CD14-positive monocyte (primary cell): ENCODE measurements at regions not wholly inside any gene's neighbourhood (a gene's known extent, or its start where the extent isn't known, plus 50 kb on each side); places are given as distances from the start of the nearest gene placed in this dataset.

ENCODE experiments used
- DNase-seq, 3 donors: peaks; one replicate each; pipeline ENCODE4 v3.0.0-alpha.2; 2011 to 2022
- H2AFZ ChIP-seq: 2 replicates; pipeline ENCODE4 v1.6.0; 2012; ENCODE audit warnings: mild to moderate bottlenecking, low read depth, low read length, inconsistent platforms; ENCODE audit not compliant: insufficient read depth, poor library complexity, severe bottlenecking
- H3K27ac ChIP-seq, 2 donors: 1 replicate in 1 of 2; 2 replicates in 1 of 2; pipeline ENCODE4 v1.5.1; 2012 to 2013; ENCODE audit warnings: low read length in 2 of 2, control low read depth in 1 of 2, inconsistent platforms in 1 of 2, low read depth in 1 of 2, mild to moderate bottlenecking in 1 of 2
- H3K27me3 ChIP-seq, 2 donors: one replicate each; pipeline versions ENCODE4 v1.6.0 to v1.6.1; 2011 to 2013; ENCODE audit warnings: low read length in 2 of 2; ENCODE audit not compliant: control insufficient read depth in 2 of 2, insufficient read depth in 2 of 2
- H3K36me3 ChIP-seq, 2 donors: replicated peaks in 1 of 2; 1 replicate in 1 of 2; 2 replicates in 1 of 2; pipeline versions ENCODE4 v1.5.1 to v1.6.1; 2012 to 2013; ENCODE audit warnings: low read length in 2 of 2, control low read depth in 1 of 2, inconsistent platforms in 1 of 2, mild to moderate bottlenecking in 1 of 2; ENCODE audit not compliant: insufficient read depth in 2 of 2, control insufficient read depth in 1 of 2
- H3K4me1 ChIP-seq, 2 donors: 1 replicate in 1 of 2; 2 replicates in 1 of 2; pipeline versions ENCODE4 v1.5.1 to v1.6.1; 2012 to 2013; ENCODE audit warnings: low read length in 2 of 2, control low read depth in 1 of 2, inconsistent platforms in 1 of 2, mild to moderate bottlenecking in 1 of 2, moderate library complexity in 1 of 2; ENCODE audit not compliant: insufficient read depth in 2 of 2, control insufficient read depth in 1 of 2
- H3K4me2 ChIP-seq: replicated peaks from 2 replicates; pipeline ENCODE3; 2012; ENCODE audit warnings: low read length, moderate library complexity, mild to moderate bottlenecking; ENCODE audit not compliant: poor library complexity, severe bottlenecking; ENCODE audit errors: extremely low read depth
- H3K4me3 ChIP-seq, 3 experiments: fragments of 200-600 bp in 1 of 3; sonication (generic) in 1 of 3; replicated peaks in 1 of 3; 1 replicate in 2 of 3; 2 replicates in 1 of 3; pipeline ENCODE4 v1.5.1; 2011 to 2013; ENCODE audit warnings: low read length in 3 of 3, mild to moderate bottlenecking in 3 of 3, control low read depth in 2 of 3, low read depth in 2 of 3, inconsistent platforms in 1 of 3, moderate library complexity in 1 of 3
- H3K79me2 ChIP-seq: 2 replicates; pipeline ENCODE4 v1.6.0; 2012; ENCODE audit warnings: mild to moderate bottlenecking, control low read depth, inconsistent platforms, low read length, moderate library complexity; ENCODE audit not compliant: insufficient read depth
- H3K9ac ChIP-seq: 2 replicates; pipeline ENCODE4 v1.6.0; 2017; ENCODE audit warnings: low read length, mild to moderate bottlenecking; ENCODE audit not compliant: insufficient read depth, poor library complexity, severe bottlenecking
- H3K9me3 ChIP-seq, 2 donors: replicated peaks in 1 of 2; 1 replicate in 1 of 2; 2 replicates in 1 of 2; pipeline versions ENCODE4 v1.5.1 to v1.6.1; 2012 to 2013; ENCODE audit warnings: low read length in 2 of 2, control low read depth in 1 of 2; ENCODE audit not compliant: control insufficient read depth in 1 of 2, insufficient read depth in 1 of 2
- H4K20me1 ChIP-seq: 2 replicates; pipeline ENCODE4 v1.6.0; 2012; ENCODE audit warnings: mild to moderate bottlenecking, low read length, control low read depth, moderate library complexity; ENCODE audit not compliant: insufficient read depth
- H3K27ac Mint-ChIP-seq, 7 donors: one replicate each; pipeline ENCODE4 v1.8.0; 2020; ENCODE audit warnings: mild to moderate bottlenecking in 7 of 7, mixed read lengths in 7 of 7, moderate library complexity in 6 of 7, inconsistent platforms in 2 of 7
- H3K27me3 Mint-ChIP-seq, 3 donors: one replicate each; pipeline ENCODE4 v1.8.0; 2021 to 2022; ENCODE audit warnings: low read depth in 3 of 3, mild to moderate bottlenecking in 3 of 3, mixed read lengths in 3 of 3, moderate library complexity in 3 of 3, inconsistent platforms in 1 of 3
- H3K36me3 Mint-ChIP-seq, 2 donors: one replicate each; pipeline ENCODE4 v1.8.0; 2020; ENCODE audit warnings: mixed read lengths in 2 of 2, inconsistent platforms in 1 of 2, mild to moderate bottlenecking in 1 of 2
- H3K4me1 Mint-ChIP-seq: one replicate; pipeline ENCODE4 v1.8.0; 2020; ENCODE audit warnings: mild to moderate bottlenecking, mixed read lengths
- H3K4me3 Mint-ChIP-seq, 2 donors: one replicate each; pipeline ENCODE4 v1.8.0; 2020; ENCODE audit warnings: mild to moderate bottlenecking in 2 of 2, mixed read lengths in 2 of 2, moderate library complexity in 1 of 2
- H3K9me3 Mint-ChIP-seq, 7 donors: one replicate each; pipeline ENCODE4 v1.8.0; 2020 to 2022; ENCODE audit warnings: mixed read lengths in 7 of 7, mild to moderate bottlenecking in 6 of 7, moderate library complexity in 6 of 7, inconsistent platforms in 2 of 7
- WGBS: methylation state at CpG from one replicate; pipeline ENCODE4 v1.1.5; 2013; ENCODE audit warnings: missing lambda C conversion rate; ENCODE audit not compliant: insufficient coverage; 5-methylcytosine and 5-hydroxymethylcytosine counted together
- intact Hi-C, 2 donors: fragments of 100-400 bp; cut with micrococcal nuclease; formaldehyde crosslinking; loops; one replicate each; pipeline versions ENCODE4 v1.15.0 to v1.15.1; 2023
- TF ChIP-seq, protein P1 (sequence below): fragments of 200-600 bp; IDR thresholded peaks from one replicate; pipeline ENCODE4 v1.8.0; 2022; ENCODE audit warnings: antibody characterized with exemption, mild to moderate bottlenecking

DNA sequence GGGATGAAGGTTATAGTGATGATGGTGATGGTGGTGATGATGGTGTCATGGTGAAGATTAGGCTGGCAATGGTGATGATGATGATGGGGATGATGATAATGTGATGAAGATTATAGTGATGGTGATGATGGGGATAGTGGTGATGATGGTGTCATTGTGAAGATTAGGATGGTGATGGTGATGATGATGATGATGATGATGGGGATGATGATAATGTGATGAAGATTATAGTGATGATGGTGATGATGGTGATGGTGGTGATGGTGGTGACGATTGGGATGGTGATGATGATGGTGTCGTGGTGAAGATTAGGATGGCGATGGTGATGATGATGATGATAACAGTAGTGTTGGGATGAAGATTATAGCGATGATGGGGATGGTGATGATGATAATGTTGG is 285.1 kb upstream of the AJAP1 start:
- H3K27ac ChIP-seq = no peak overlapping the region
- Mint-ChIP-seq H3K27me3 (peaks cover 0 to 1% (median 0%) of the 10 kb centered on the region in 3 donors), H3K9me3 (peaks cover 0 to 14% (median 4%) of the 10 kb centered on the region in 7 donors)

GRCh38 chr1:4371849-4372248 is 282.6 kb upstream of the AJAP1 start:
- Histone ChIP-seq H4K20me1 (no peaks in the 10 kb centered on the region), H3K4me3 (no peak overlapping the region), H3K4me1 (no peaks in the 10 kb centered on the region), H3K9ac (no peak overlapping the region), H2AFZ (no peak overlapping the region), H3K36me3 (no peaks in the 10 kb centered on the region), H3K27ac (no peak overlapping the region), H3K9me3 (peaks cover 4 to 7% of the 10 kb centered on the region in 2 donors), H3K79me2 (no peaks in the 10 kb centered on the region), H3K27me3 (no peaks in the 10 kb centered on the region), H3K4me2 (no peak overlapping the region)
- H3K27ac Mint-ChIP-seq = no peak overlapping the region
- H3K9me3 Mint-ChIP-seq = peaks cover under 1 to 25% (median 8%) of the 10 kb centered on the region in 7 donors
- intact Hi-C loops = no loop called here
- DNase-seq = no peak
- H3K27me3 Mint-ChIP-seq = no peaks in the 10 kb centered on the region
- H3K4me1 Mint-ChIP-seq = no peaks in the 10 kb centered on the region
- no peaks in the 10 kb centered on the region for H3K36me3 Mint-ChIP-seq
- 89% methylated on average over 4 of the region's 6 CpGs for whole genome bisulfite sequencing
- no peak overlapping the region for H3K4me3 Mint-ChIP-seq
- TF ChIP-seq, protein P1, sequence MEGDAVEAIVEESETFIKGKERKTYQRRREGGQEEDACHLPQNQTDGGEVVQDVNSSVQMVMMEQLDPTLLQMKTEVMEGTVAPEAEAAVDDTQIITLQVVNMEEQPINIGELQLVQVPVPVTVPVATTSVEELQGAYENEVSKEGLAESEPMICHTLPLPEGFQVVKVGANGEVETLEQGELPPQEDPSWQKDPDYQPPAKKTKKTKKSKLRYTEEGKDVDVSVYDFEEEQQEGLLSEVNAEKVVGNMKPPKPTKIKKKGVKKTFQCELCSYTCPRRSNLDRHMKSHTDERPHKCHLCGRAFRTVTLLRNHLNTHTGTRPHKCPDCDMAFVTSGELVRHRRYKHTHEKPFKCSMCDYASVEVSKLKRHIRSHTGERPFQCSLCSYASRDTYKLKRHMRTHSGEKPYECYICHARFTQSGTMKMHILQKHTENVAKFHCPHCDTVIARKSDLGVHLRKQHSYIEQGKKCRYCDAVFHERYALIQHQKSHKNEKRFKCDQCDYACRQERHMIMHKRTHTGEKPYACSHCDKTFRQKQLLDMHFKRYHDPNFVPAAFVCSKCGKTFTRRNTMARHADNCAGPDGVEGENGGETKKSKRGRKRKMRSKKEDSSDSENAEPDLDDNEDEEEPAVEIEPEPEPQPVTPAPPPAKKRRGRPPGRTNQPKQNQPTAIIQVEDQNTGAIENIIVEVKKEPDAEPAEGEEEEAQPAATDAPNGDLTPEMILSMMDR = no peak

More for the DNA sequence above, 285.1 kb upstream of the AJAP1 start:
- no peaks in the 10 kb centered on the region for H3K79me2 ChIP-seq
- H3K36me3 Mint-ChIP-seq = no peaks in the 10 kb centered on the region
- no peak overlapping the region for H3K4me2 ChIP-seq
- WGBS = 98% methylated on average over 4 of the region's 4 CpGs
- H4K20me1 ChIP-seq = no peaks in the 10 kb centered on the region
- no peaks in the 10 kb centered on the region for H3K4me1 ChIP-seq
- H3K36me3 ChIP-seq = no peaks in the 10 kb centered on the region
- no peak overlapping the region for H3K9ac ChIP-seq
- no peak overlapping the region for H2AFZ ChIP-seq
- intact Hi-C loops = no loop called here
- H3K27ac Mint-ChIP-seq = no peak overlapping the region
- no peak overlapping the region for H3K4me3 ChIP-seq
- H3K27me3 ChIP-seq = no peaks in the 10 kb centered on the region
- TF ChIP-seq, protein P1 = no peak
- no peaks in the 10 kb centered on the region for H3K4me1 Mint-ChIP-seq
- H3K4me3 Mint-ChIP-seq = no peak overlapping the region
- no peak for DNase-seq
- H3K9me3 ChIP-seq = no peaks in the 10 kb centered on the region
